ENCODE measurements at regions not wholly inside any gene's neighbourhood (a gene's known extent, or its start where the extent isn't known, plus 50 kb on each side); places are given as distances from the start of the nearest gene placed in this dataset.
"Not testable (repeated sequence)": the region's sequence is repeated elsewhere in the genome, so short reads cannot be mapped to it uniquely, and the experiment has no call there.

- DNase-seq = no peak
Observed at GRCh38 chr3:95319921-95320494, 1257.1 kb downstream of the NSUN3 start.

- no peak for DNase-seq
Observed at GRCh38 chr3:95327478-95327877, 1264.6 kb downstream of the NSUN3 start.

DNA sequence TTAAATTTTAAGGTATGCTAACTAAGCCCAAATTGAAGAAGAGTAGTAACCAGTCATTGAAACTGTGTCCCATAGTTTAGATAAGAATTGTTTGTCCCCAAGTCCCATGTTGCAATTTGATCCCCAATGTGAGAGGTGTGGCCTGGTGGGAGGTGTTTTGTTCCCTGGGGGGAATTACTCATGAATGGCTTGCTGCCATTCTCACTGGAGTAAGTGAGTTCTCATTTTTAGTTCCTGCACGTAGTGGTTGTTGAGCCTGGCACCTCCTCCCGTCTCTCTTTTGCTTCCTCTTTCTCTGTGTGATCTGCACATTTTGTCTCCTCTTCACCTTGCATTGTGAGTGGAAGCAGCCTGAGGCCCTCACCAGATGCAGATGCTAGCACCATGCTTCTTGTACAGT lies 1271.0 kb downstream of the NSUN3 start:
- DNase-seq = no peak

DNA sequence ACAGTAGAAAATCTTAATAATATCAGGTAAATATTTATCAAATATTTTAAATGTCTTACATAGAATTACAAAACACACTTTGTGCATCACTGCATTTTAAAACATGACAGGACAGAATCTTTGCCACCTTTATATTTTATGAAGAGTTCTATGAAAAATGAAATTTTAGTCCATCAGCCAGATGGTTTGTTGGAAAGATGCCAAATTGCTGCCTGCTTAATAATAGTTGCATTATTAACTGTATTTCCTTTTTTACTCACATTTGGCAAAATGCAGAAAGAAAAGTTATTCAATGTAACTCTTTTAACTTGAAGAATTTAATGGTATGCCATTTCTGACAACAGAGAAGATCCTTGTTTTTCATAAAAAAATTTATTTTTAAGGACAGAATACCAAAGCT lies 1271.6 kb downstream of the NSUN3 start:
- no peak for DNase-seq

GRCh38 chr3:95335517-95335916 lies 1272.7 kb downstream of the NSUN3 start:
- no peak for DNase-seq

GRCh38 chr3:95338446-95338845 lies 1275.6 kb downstream of the NSUN3 start:
- DNase-seq = no peak

DNA sequence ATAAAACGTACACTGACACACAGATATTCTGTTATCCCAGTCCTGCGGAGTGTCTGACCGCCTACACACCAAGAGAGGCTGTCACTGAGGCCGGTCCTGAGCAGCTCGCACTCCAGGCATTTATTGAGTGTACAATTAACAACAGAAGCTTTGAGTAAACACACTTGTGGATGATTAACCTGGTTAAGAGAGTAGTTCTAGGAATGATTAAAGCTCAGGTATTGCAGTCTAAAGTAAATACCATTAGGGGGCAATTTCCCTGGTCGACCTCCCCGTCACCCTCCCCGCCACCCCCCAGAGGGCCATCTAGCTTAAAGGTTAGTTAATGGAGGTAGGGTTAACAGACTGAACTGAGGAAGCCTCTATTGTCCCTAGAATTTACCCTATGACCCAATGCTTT lies 1278.5 kb downstream of the NSUN3 start:
- no peak for DNase-seq

GRCh38 chr3:95343228-95343627 lies 1280.4 kb downstream of the NSUN3 start:
- DNase-seq = no peak

GRCh38 chr3:95343767-95344166 lies 1280.9 kb downstream of the NSUN3 start:
- DNase-seq = no peak

GRCh38 chr3:95347936-95348335 lies 1285.1 kb downstream of the NSUN3 start:
- DNase-seq = not testable (repeated sequence)

- DNase-seq = no peak
Observed at GRCh38 chr3:95348879-95349278, 1286.0 kb downstream of the NSUN3 start.

DNA sequence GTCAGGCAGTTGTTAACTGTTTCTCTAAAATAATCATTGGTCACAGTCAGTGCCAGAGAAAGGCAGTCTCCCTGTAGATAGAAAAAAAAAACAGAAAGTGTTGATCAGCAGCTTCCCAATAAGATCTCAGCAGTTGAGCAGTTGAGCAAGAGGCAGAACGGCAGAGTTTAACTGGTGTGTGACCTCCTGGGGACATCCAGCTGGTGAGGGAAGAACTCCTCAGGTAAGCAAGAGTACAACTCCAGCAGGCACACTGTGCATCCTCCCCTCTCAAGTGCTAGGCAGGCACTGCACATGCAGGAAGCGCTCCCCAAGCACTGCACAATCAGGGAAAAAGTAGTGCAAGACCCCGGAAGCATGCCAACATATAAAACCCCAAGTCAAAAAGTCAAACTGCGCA lies 1287.2 kb downstream of the NSUN3 start:
- no peak for DNase-seq

DNA sequence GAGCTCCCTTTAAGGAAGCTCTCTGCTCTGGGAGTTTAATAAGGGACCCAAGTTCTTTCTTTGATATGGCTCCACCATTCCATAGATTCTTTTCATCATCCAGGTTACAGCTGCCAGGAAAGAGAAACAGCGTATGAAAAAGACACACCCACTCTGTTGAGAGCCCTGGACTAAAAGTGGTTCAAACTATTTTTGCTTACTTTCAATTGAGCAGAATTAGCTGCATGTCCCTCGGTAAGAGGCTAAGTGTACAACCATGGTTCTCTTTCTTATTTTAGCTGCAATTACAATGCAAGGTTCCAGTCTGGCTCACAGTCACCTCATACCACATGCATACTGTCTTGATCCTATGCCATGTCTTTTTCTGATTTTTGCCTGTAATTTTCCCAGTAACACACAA lies 1288.3 kb downstream of the NSUN3 start:
- DNase-seq = no peak

DNA sequence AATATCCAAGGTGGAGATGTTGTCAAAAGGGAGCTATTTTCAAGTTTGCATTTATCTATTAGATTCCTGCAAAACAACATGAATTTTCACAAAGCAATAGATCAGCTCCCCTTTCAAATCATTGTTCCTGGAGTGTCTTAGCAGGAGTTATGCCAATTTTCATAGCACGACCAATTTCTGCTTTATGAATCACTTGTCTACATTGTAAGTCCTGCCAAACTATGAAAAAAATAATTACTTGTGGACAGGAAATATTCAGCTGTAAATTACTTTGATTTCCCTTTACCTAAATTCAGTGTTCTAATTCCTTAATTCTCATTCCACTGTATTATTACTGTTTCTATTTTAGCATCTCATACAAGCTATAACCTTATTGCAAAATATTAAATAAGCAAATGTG lies 1289.6 kb downstream of the NSUN3 start:
- DNase-seq = no peak

DNA sequence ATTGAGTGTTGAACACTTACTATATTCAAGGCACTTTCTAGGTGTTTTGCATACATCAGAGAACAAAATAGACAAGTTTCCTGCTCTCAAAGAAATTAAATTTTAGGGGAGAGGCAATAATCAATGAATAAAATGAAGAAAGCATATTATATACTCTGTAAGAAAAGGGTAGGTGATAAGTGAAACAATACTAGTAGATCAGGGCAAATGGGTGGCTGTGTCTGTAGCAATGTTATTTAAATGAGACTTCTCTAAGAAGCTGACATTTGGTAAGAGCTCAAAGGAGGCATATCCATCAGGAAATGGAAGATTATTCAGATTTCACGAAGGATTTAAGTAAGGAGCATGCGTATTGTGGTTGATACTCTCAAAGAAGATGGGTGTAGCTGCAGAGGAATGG lies 1291.6 kb downstream of the NSUN3 start:
- no peak for DNase-seq

DNA sequence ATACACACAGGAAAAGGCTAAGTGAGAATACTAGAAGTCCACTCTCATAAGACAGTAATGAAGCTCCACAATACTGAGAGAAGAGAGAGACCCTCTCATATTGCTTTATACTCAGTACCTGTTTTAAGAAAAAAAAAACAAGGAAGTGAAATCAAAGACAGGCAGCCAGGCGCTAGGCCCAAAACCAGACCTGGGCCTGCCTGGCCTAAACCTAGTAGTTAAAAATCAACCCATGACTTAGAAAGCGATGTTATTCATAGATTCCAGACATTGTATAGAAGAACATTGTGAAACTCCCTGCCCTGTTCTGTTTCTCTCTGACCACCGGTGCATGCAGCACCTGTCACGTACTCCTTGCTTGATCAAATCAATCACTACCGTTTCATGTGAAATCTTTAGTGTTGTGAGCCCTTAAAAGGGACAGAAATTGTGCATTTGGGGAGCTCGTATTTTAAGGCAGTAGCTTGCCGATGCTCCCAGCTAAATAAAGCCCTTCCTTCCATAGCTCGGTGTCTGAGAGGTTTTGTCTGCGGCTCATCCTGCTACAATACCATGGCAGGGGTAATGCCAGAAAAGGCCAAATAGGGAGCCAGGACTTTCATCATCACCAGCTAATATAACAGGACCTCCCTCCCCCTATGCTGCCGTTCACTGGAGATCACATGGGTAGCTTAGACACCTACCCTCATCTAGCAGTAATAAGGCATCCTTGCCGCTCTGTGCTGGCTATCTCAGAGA lies 1294.1 kb downstream of the NSUN3 start:
- DNase-seq = no peak

DNA sequence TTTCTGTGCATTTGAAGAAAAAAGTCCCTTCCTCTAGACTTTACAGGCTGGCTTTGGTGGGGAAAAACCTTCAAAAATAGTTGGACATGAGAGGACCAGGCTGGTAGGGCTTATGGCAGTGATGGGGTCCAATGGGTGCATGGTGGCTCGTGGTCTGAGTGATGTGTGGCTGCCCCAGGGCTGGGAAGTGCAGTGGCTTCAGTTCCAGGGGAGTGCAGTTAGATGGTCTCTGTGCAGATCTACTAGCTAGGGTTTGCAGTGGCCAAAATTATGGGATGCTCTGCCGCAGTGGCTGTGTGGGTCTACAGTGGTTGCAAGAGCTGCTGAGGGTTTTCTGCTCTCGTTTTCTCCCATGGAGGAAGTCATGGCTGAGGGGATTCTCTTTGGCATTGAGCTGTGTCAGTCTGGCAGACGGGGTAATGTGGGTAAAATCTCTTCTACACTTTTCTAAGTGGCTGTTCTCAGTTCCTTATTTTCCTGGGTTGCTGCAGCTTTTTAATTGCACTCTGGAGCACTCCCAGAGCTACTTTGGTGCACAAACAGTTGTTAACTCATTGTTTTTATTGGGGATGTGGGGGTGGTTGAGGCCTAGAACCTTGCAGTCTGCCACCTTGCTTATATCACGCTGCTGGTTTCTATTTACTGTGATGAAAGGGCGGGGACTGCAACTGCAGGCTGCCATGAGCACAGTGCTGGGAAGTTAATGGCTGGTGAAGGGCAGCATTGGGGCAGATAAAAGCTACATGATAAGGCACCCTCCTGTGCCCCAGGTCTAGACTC lies 1324.6 kb downstream of the NSUN3 start:
- DNase-seq = no peak

- no peak for DNase-seq
Observed at GRCh38 chr3:95389725-95390313, 1327.0 kb downstream of the NSUN3 start.

DNA sequence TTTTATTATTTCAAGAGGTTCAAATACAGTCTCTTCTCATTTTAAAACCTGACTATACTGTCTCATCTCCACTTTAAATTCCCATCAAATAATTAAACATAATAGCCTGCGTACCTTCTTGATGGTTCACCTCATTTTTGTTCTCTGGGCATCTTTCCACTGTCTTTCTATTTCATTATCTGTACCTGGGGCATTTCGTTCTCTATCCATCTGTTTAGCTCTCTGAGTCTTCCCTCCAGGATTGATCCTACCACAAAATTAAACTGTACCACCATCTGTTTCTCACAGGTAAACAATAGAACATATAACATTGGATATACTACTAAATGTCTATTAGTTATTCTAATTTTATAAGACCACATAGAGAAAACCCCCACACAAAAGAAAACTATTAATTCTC lies 1331.4 kb downstream of the NSUN3 start:
- no peak for DNase-seq

GRCh38 chr3:95399585-95399984 lies 1336.7 kb downstream of the NSUN3 start:
- no peak for DNase-seq

DNA sequence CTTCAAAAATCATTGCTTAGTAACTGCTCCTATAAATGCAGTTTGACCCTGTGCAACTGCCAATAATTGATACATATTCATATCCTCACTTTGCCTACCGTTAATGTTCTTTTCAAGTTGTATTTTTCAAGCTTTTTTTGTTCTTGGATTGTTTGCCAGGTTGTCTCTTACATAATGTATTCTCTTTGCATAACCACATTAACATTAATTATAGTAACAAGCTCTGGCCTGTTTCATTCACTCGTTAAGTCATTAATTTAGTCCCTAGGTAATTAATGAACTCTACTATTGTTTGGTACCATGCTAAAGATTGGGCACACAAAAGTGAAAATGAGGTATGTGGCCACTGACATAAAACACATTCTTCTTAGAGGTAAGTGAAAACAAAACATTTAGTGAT lies 1338.8 kb downstream of the NSUN3 start:
- no peak for DNase-seq

GRCh38 chr3:95407709-95408463 lies 1345.0 kb downstream of the NSUN3 start:
- no peak for DNase-seq

GRCh38 chr3:95408464-95408862 lies 1345.6 kb downstream of the NSUN3 start:
- no peak for DNase-seq

Data from activated CD4-positive, alpha-beta T cell treated with anti-CD3 and anti-CD28 coated beads, Interleukin-2, amount 50 U/mL, for 1 hour (primary cell).